GM23338 (cell line): ENCODE measurements at regions not wholly inside any gene's neighbourhood (a gene's known extent, or its start where the extent isn't known, plus 50 kb on each side); places are given as distances from the start of the nearest gene placed in this dataset.

Experiments used
- ATAC-seq: fragments of 200-7000 bp; cut with Tn5 transposase; 3 replicates; pipeline ENCODE4 v1.9.1; 2020
- DNase-seq: peaks from one replicate; pipeline ENCODE4 v3.0.0-alpha.2; 2015; ENCODE audit warnings: low spot score
- H2AFZ ChIP-seq: fragments of 200-600 bp; sonication (generic); 2 replicates; pipeline ENCODE4 v1.8.0; 2016; ENCODE audit warnings: antibody characterized with exemption, mild to moderate bottlenecking, moderate library complexity
- H3F3A ChIP-seq: fragments of 200-600 bp; sonication (generic); replicated peaks from 2 replicates; pipeline ENCODE4 v1.8.0; 2017; ENCODE audit warnings: antibody characterized with exemption, mixed run types, low read depth
- H3K27ac ChIP-seq: fragments of 200-600 bp; sonication (generic); 2 replicates; pipeline ENCODE4 v1.6.1; 2016; ENCODE audit warnings: low read depth
- H3K27me3 ChIP-seq: fragments of 200-600 bp; sonication (generic); 2 replicates; pipeline ENCODE4 v1.8.0; 2016; ENCODE audit warnings: mild to moderate bottlenecking, mixed run types, moderate library complexity; ENCODE audit not compliant: insufficient read depth
- H3K36me3 ChIP-seq: fragments of 200-600 bp; sonication (generic); 2 replicates; pipeline ENCODE4 v1.8.0; 2016; ENCODE audit warnings: mild to moderate bottlenecking; ENCODE audit not compliant: insufficient read depth
- H3K4me1 ChIP-seq: fragments of 200-600 bp; sonication (generic); 2 replicates; pipeline ENCODE4 v1.8.0; 2016; ENCODE audit warnings: mild to moderate bottlenecking, moderate library complexity; ENCODE audit not compliant: insufficient read depth
- H3K4me2 ChIP-seq: fragments of 200-600 bp; sonication (generic); 2 replicates; pipeline ENCODE4 v1.7.1; 2017; ENCODE audit warnings: mixed run types
- H3K4me3 ChIP-seq: fragments of 200-600 bp; sonication (generic); 2 replicates; pipeline ENCODE4 v1.6.1; 2016; ENCODE audit warnings: mixed run types
- H3K79me2 ChIP-seq: fragments of 200-600 bp; sonication (generic); replicated peaks from 2 replicates; pipeline ENCODE4 v1.8.0; 2017; ENCODE audit warnings: mild to moderate bottlenecking; ENCODE audit not compliant: insufficient read depth
- H3K9me2 ChIP-seq: fragments of 200-600 bp; sonication (generic); 2 replicates; pipeline ENCODE4 v1.8.0; 2017; ENCODE audit not compliant: insufficient read depth
- H4K20me1 ChIP-seq: fragments of 200-600 bp; sonication (generic); replicated peaks from 2 replicates; pipeline ENCODE4 v1.8.0; 2017; ENCODE audit warnings: mild to moderate bottlenecking; ENCODE audit not compliant: insufficient read depth
- H3K27ac Mint-ChIP-seq: 2 replicates; pipeline ENCODE4 v1.8.0; 2020; ENCODE audit warnings: inconsistent platforms, mild to moderate bottlenecking, moderate library complexity, mixed read lengths
- H3K27me3 Mint-ChIP-seq: 3 replicates; pipeline ENCODE4 v1.8.0; 2022; ENCODE audit warnings: low read depth, mild to moderate bottlenecking, moderate library complexity, mixed read lengths, inconsistent platforms; ENCODE audit not compliant: insufficient read depth, poor library complexity
- H3K36me3 Mint-ChIP-seq: 3 replicates; pipeline ENCODE4 v1.8.0; 2021; ENCODE audit warnings: low read depth, mild to moderate bottlenecking, inconsistent platforms, moderate library complexity, mixed read lengths
- H3K4me1 Mint-ChIP-seq: 3 replicates; pipeline ENCODE4 v1.8.0; 2020; ENCODE audit warnings: mild to moderate bottlenecking, inconsistent platforms, mixed read lengths
- H3K4me3 Mint-ChIP-seq: 3 replicates; pipeline ENCODE4 v1.8.0; 2021; ENCODE audit warnings: moderate library complexity, mild to moderate bottlenecking, inconsistent platforms, mixed read lengths
- H3K9me3 Mint-ChIP-seq: 3 replicates; pipeline ENCODE4 v1.8.0; 2020; ENCODE audit warnings: moderate library complexity, mild to moderate bottlenecking, inconsistent platforms, mixed read lengths
- CREB1 ChIP-seq: fragments of 250-450 bp; sonication (Bioruptor Pico); IDR thresholded peaks from 2 replicates; pipeline ENCODE4 v1.5.0; 2020; ENCODE audit warnings: low read depth, mild to moderate bottlenecking, moderate library complexity
- EZH2 ChIP-seq: fragments of 200-600 bp; sonication (generic); IDR thresholded peaks from one replicate; pipeline ENCODE4 v1.8.0; 2017; ENCODE audit warnings: antibody characterized with exemption, mild to moderate bottlenecking, low read depth; ENCODE audit not compliant: unreplicated experiment
- EZH2phosphoT487 ChIP-seq: fragments of 200-600 bp; sonication (generic); IDR thresholded peaks from one replicate; pipeline ENCODE4 v1.8.1; 2018; ENCODE audit warnings: antibody characterized with exemption; ENCODE audit not compliant: unreplicated experiment
- JUNB ChIP-seq: IDR thresholded peaks from one replicate; pipeline ENCODE4 v1.6.1; 2016; ENCODE audit warnings: antibody characterized with exemption; ENCODE audit not compliant: unreplicated experiment
- NANOG ChIP-seq: IDR thresholded peaks from 2 replicates; pipeline ENCODE4 v1.6.1; 2016; ENCODE audit warnings: antibody characterized with exemption, borderline replicate concordance
- POLR2AphosphoS5 ChIP-seq: IDR thresholded peaks from 2 replicates; pipeline ENCODE4 v1.6.1; 2016; ENCODE audit warnings: antibody characterized with exemption, low read depth
- STAT1 ChIP-seq: IDR thresholded peaks from one replicate; pipeline ENCODE4 v1.6.1; 2016; ENCODE audit warnings: antibody characterized with exemption; ENCODE audit not compliant: unreplicated experiment
- ZNF114 ChIP-seq: fragments of 250-450 bp; sonication (Bioruptor Pico); IDR thresholded peaks from 2 replicates; pipeline ENCODE4 v1.5.0; 2020; ENCODE audit warnings: mild to moderate bottlenecking, moderate library complexity
- ZNF331 ChIP-seq: fragments of 250-450 bp; sonication (Bioruptor Pico); IDR thresholded peaks from 2 replicates; pipeline ENCODE4 v1.5.0; 2020; ENCODE audit warnings: low read depth, mild to moderate bottlenecking, moderate library complexity
- TF ChIP-seq, protein P1 (sequence below): IDR thresholded peaks from one replicate; pipeline ENCODE4 v1.6.1; 2018; ENCODE audit warnings: antibody characterized with exemption; ENCODE audit not compliant: unreplicated experiment
- TF ChIP-seq, protein P2 (sequence below): fragments of 250-450 bp; sonication (Bioruptor Pico); IDR thresholded peaks from 2 replicates; pipeline ENCODE4 v1.5.0; 2020; ENCODE audit warnings: mild to moderate bottlenecking, moderate library complexity
- TF ChIP-seq, protein P3 (sequence below), 2 experiments: fragments of 200-600 bp in 1 of 2; sonication (generic) in 1 of 2; conservative IDR thresholded peaks; 2 replicates each; pipeline versions ENCODE4 v1.5.1 to v1.6.1; 2016 to 2017; ENCODE audit warnings: antibody characterized with exemption in 2 of 2, low read depth in 2 of 2, mild to moderate bottlenecking in 2 of 2, moderate library complexity in 1 of 2
- TF ChIP-seq, protein P4 (sequence below): IDR thresholded peaks from 2 replicates; pipeline ENCODE4 v1.6.1; 2016; ENCODE audit warnings: antibody characterized with exemption

DNA sequence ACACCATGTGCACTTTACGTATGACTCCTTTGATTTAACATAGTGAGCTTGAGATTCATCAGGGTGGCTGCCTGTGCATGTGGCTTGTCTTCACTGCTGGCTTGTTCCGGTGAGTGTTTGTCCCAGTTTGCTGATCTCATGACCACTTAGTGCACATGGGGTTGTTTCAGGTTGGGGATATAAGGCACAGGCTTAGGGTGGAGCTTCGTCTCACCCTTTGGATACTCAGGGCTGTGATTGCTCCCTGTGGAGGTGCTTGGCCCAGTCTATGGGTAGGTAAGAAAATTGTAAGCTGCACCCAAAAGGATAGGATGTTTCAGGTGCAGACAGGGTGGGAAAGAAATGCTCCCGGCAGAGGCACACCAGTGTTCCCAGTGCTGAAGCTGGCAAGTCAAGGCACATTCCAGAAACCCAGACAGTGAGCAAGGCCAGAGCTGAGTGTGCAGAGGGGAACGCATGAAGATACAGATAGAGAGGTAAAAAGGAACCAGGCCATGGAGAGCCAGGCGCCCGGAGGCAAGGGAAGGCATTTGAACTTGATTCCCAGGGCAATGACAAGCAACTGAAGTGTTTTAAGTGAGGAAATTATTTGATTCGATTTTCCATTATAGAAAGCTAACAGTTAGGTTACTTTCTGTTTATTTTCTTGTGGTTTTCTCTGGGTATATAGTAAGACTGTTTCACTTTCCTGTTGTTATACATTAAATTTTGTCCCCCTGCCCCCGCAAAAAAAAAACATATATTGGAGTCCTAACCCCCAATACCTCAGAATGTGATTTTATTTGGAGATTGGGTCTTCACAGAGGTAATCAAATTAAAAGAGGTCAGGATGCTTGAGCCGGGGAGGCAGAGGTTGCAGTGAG, 289.8 kb upstream of the KLF6 start:
- H3K4me2 ChIP-seq, result no peak overlapping the region
- H3K4me1 Mint-ChIP-seq, result no peaks in the 10 kb centered on the region
- H3K79me2 ChIP-seq, result no peaks in the 10 kb centered on the region
- no peaks in the 10 kb centered on the region for H3F3A ChIP-seq
- no peaks in the 10 kb centered on the region for H3K27me3 ChIP-seq
- no peak overlapping the region for H3K4me3 ChIP-seq
- H3K9me2 ChIP-seq, result peaks cover 10% of the 10 kb centered on the region
- ATAC-seq (no peak), DNase-seq (no peak)
- H2AFZ ChIP-seq, result no peak overlapping the region
- H3K27ac ChIP-seq, result no peak overlapping the region
- TF ChIP-seq EZH2phosphoT487, result no peak
- TF ChIP-seq POLR2AphosphoS5, result no peak
- TF ChIP-seq ZNF331 (CRISPR knock-in tag), result no peak
- TF ChIP-seq ZNF114 (CRISPR knock-in tag), result no peak
- no peak for TF ChIP-seq STAT1
- no peak for TF ChIP-seq JUNB
- TF ChIP-seq, protein P1, sequence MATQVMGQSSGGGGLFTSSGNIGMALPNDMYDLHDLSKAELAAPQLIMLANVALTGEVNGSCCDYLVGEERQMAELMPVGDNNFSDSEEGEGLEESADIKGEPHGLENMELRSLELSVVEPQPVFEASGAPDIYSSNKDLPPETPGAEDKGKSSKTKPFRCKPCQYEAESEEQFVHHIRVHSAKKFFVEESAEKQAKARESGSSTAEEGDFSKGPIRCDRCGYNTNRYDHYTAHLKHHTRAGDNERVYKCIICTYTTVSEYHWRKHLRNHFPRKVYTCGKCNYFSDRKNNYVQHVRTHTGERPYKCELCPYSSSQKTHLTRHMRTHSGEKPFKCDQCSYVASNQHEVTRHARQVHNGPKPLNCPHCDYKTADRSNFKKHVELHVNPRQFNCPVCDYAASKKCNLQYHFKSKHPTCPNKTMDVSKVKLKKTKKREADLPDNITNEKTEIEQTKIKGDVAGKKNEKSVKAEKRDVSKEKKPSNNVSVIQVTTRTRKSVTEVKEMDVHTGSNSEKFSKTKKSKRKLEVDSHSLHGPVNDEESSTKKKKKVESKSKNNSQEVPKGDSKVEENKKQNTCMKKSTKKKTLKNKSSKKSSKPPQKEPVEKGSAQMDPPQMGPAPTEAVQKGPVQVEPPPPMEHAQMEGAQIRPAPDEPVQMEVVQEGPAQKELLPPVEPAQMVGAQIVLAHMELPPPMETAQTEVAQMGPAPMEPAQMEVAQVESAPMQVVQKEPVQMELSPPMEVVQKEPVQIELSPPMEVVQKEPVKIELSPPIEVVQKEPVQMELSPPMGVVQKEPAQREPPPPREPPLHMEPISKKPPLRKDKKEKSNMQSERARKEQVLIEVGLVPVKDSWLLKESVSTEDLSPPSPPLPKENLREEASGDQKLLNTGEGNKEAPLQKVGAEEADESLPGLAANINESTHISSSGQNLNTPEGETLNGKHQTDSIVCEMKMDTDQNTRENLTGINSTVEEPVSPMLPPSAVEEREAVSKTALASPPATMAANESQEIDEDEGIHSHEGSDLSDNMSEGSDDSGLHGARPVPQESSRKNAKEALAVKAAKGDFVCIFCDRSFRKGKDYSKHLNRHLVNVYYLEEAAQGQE, result no peak
- TF ChIP-seq EZH2, result no peak
- TF ChIP-seq, protein P2, sequence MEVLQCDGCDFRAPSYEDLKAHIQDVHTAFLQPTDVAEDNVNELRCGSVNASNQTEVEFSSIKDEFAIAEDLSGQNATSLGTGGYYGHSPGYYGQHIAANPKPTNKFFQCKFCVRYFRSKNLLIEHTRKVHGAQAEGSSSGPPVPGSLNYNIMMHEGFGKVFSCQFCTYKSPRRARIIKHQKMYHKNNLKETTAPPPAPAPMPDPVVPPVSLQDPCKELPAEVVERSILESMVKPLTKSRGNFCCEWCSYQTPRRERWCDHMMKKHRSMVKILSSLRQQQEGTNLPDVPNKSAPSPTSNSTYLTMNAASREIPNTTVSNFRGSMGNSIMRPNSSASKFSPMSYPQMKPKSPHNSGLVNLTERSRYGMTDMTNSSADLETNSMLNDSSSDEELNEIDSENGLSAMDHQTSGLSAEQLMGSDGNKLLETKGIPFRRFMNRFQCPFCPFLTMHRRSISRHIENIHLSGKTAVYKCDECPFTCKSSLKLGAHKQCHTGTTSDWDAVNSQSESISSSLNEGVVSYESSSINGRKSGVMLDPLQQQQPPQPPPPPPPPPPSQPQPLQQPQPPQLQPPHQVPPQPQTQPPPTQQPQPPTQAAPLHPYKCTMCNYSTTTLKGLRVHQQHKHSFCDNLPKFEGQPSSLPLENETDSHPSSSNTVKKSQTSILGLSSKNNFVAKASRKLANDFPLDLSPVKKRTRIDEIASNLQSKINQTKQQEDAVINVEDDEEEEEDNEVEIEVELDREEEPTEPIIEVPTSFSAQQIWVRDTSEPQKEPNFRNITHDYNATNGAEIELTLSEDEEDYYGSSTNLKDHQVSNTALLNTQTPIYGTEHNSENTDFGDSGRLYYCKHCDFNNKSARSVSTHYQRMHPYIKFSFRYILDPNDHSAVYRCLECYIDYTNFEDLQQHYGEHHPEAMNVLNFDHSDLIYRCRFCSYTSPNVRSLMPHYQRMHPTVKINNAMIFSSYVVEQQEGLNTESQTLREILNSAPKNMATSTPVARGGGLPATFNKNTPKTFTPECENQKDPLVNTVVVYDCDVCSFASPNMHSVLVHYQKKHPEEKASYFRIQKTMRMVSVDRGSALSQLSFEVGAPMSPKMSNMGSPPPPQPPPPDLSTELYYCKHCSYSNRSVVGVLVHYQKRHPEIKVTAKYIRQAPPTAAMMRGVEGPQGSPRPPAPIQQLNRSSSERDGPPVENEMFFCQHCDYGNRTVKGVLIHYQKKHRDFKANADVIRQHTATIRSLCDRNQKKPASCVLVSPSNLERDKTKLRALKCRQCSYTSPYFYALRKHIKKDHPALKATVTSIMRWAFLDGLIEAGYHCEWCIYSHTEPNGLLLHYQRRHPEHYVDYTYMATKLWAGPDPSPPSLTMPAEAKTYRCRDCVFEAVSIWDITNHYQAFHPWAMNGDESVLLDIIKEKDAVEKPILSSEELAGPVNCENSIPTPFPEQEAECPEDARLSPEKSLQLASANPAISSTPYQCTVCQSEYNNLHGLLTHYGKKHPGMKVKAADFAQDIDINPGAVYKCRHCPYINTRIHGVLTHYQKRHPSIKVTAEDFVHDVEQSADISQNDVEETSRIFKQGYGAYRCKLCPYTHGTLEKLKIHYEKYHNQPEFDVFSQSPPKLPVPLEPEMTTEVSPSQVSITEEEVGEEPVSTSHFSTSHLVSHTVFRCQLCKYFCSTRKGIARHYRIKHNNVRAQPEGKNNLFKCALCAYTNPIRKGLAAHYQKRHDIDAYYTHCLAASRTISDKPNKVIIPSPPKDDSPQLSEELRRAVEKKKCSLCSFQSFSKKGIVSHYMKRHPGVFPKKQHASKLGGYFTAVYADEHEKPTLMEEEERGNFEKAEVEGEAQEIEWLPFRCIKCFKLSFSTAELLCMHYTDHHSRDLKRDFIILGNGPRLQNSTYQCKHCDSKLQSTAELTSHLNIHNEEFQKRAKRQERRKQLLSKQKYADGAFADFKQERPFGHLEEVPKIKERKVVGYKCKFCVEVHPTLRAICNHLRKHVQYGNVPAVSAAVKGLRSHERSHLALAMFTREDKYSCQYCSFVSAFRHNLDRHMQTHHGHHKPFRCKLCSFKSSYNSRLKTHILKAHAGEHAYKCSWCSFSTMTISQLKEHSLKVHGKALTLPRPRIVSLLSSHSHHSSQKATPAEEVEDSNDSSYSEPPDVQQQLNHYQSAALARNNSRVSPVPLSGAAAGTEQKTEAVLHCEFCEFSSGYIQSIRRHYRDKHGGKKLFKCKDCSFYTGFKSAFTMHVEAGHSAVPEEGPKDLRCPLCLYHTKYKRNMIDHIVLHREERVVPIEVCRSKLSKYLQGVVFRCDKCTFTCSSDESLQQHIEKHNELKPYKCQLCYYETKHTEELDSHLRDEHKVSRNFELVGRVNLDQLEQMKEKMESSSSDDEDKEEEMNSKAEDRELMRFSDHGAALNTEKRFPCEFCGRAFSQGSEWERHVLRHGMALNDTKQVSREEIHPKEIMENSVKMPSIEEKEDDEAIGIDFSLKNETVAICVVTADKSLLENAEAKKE (CRISPR knock-in tag), result no peak
- no peak for TF ChIP-seq NANOG
- TF ChIP-seq, protein P3, sequence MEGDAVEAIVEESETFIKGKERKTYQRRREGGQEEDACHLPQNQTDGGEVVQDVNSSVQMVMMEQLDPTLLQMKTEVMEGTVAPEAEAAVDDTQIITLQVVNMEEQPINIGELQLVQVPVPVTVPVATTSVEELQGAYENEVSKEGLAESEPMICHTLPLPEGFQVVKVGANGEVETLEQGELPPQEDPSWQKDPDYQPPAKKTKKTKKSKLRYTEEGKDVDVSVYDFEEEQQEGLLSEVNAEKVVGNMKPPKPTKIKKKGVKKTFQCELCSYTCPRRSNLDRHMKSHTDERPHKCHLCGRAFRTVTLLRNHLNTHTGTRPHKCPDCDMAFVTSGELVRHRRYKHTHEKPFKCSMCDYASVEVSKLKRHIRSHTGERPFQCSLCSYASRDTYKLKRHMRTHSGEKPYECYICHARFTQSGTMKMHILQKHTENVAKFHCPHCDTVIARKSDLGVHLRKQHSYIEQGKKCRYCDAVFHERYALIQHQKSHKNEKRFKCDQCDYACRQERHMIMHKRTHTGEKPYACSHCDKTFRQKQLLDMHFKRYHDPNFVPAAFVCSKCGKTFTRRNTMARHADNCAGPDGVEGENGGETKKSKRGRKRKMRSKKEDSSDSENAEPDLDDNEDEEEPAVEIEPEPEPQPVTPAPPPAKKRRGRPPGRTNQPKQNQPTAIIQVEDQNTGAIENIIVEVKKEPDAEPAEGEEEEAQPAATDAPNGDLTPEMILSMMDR (conservative IDR thresholded peaks at IDR 0.05; ENCODE audit: low read depth in 2 of 2), result no peak
- TF ChIP-seq, protein P4, sequence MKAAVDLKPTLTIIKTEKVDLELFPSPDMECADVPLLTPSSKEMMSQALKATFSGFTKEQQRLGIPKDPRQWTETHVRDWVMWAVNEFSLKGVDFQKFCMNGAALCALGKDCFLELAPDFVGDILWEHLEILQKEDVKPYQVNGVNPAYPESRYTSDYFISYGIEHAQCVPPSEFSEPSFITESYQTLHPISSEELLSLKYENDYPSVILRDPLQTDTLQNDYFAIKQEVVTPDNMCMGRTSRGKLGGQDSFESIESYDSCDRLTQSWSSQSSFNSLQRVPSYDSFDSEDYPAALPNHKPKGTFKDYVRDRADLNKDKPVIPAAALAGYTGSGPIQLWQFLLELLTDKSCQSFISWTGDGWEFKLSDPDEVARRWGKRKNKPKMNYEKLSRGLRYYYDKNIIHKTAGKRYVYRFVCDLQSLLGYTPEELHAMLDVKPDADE, result no peak
- TF ChIP-seq CREB1 (CRISPR knock-in tag), result no peak
- H3K27me3 Mint-ChIP-seq, result peaks cover 1% of the 10 kb centered on the region
- no peaks in the 10 kb centered on the region for H3K36me3 ChIP-seq
- H3K36me3 Mint-ChIP-seq, result no peaks in the 10 kb centered on the region
- H3K4me3 Mint-ChIP-seq, result no peak overlapping the region
- no peaks in the 10 kb centered on the region for H3K4me1 ChIP-seq
- H3K27ac Mint-ChIP-seq, result no peak overlapping the region
- no peaks in the 10 kb centered on the region for H4K20me1 ChIP-seq
- no peaks in the 10 kb centered on the region for H3K9me3 Mint-ChIP-seq
